Heart left ventricle (tissue), 13 donors: ENCODE measurements at regions not wholly inside any gene's neighbourhood (a gene's known extent, or its start where the extent isn't known, plus 50 kb on each side); places are given as distances from the start of the nearest gene placed in this dataset.

Experiments
- CTCF ChIP-seq, 12 donors: fragments of 200-600 bp; sonication (generic) in 4 of 12; IDR thresholded peaks; one replicate each; pipeline versions ENCODE4 v1.5.0 to v1.8.0; 2018 to 2022; ENCODE audit warnings: antibody characterized with exemption in 12 of 12, mild to moderate bottlenecking in 5 of 12
- POLR2A ChIP-seq, 2 donors: fragments of 450-650 bp; IDR thresholded peaks; one replicate each; pipeline ENCODE4 v1.6.1; 2017; ENCODE audit warnings: antibody characterized with exemption in 2 of 2, mild to moderate bottlenecking in 2 of 2, moderate library complexity in 2 of 2
- donor health status: ischemic (EF 13 %, LVEDD 7.1; RV severe dilation, severe dysfunction).
- donor health status: DM: no; HTN: yes; CAD: no.
- donor health status: DM: no; HTN: no; CAD: no.
- donor health status: ischemic (EF 25% LVEDD 6.9; RV normal size, moderate dysfunction).
- donor health status: ischemic (EF 25% LVEDD 5.7; RV mildly dilated, moderate dysfunction).
- donor health status: ischemic (EF 35%, LVEDD 5.7; RV mildly dilated, moderate dysfunction).
- donor health status: nonischemic (EF 11% LVEDD 7.7; RV severe dilation, severe dysfunction).
- donor health status: DM: yes; HTN: yes; CAD: no.
- donor health status: PGD.
- donor health status: ischemic (EF 29% LVEDD 5.4; RV normal size, mild dysfunction).
- donor health status: nonischemic (EF 23%, LVEDD 6.1; RV moderate dilation, normal function).

GRCh38 chr17:71334048-71334751 lies 786.6 kb upstream of the SOX9 start:
- TF ChIP-seq CTCF (IDR thresholded peaks at IDR 0.05) (no peak), POLR2A (IDR thresholded peaks at IDR 0.05) (no peak)
